Activated T-cell treated with anti-CD3 and anti-CD28 coated beads, Interleukin-2, amount 50 U/mL, for 4 hours (primary cell): ENCODE measurements at regions not wholly inside any gene's neighbourhood (a gene's known extent, or its start where the extent isn't known, plus 50 kb on each side); places are given as distances from the start of the nearest gene placed in this dataset.
"Not testable (repeated sequence)": the region's sequence is repeated elsewhere in the genome, so short reads cannot be mapped to it uniquely, and the experiment has no call there.

Experiments
- ATAC-seq, 2 donors: fragments of 200-7000 bp; cut with Tn5 transposase; one replicate each; pipeline ENCODE4 v1.10.0; 2021
- DNase-seq: peaks from one replicate; pipeline ENCODE4 v3.0.0-alpha.2; 2020
- H3K27me3 Mint-ChIP-seq: one replicate; pipeline ENCODE4 v1.8.0; 2021; ENCODE audit warnings: low read depth, mixed read lengths
- H3K36me3 Mint-ChIP-seq: one replicate; pipeline ENCODE4 v1.8.0; 2022; ENCODE audit warnings: mixed read lengths; ENCODE audit not compliant: insufficient read depth
- H3K4me1 Mint-ChIP-seq: one replicate; pipeline ENCODE4 v1.8.0; 2021; ENCODE audit warnings: low read depth, mixed read lengths
- H3K4me3 Mint-ChIP-seq: one replicate; pipeline ENCODE4 v1.8.0; 2021; ENCODE audit warnings: mild to moderate bottlenecking, moderate library complexity, mixed read lengths
- H3K9me3 Mint-ChIP-seq: one replicate; pipeline ENCODE4 v1.8.0; 2021; ENCODE audit warnings: mixed read lengths

DNA sequence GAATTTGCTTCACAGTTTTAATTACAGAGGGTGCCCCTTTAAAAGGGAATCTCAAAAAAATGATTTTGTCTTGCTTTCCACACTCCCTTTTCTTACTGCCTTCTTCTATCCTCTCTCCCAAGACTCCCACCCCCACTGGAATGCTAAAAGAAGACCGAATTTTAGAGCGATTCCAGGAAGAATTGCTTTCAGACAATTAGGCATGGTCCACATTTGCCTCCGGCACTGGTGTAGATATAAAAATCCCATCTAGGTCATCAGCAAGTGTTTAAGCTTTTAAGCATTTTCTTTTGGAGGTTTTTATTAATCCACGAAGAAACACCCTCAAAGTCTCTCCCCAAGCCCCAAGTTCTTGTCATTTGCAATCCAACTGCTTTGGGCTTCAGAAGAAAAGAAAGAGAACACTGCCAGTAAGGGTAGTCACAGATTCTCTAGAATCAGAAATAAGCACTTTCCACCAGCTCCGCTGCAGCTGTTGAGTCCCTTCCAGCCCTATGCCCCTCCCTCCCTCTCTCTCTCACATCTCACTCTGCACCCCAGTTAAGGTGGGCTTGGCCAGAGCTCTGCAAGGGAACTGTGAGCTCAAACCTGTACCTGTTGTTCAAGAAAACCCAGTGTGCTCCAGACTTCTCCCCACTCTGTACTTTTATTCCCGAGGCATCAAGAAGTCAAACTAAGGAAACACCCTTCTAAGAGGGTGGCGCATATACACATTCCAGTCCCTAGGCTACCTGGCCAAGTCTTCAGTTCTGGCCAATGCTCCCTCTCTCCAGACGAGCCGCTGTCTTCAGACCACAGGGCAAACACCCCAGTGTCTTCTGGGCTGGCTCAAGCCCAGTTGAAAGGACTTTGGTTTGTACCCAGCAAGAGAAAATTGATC is 170.2 kb downstream of the RGS9 start:
- Mint-ChIP-seq H3K4me3 (no peak overlapping the region), H3K9me3 (no peaks in the 10 kb centered on the region), H3K27me3 (peaks cover 19% of the 10 kb centered on the region), H3K36me3 (no peaks in the 10 kb centered on the region), H3K4me1 (no peaks in the 10 kb centered on the region)
- no peak for ATAC-seq
- DNase-seq, result no peak

DNA sequence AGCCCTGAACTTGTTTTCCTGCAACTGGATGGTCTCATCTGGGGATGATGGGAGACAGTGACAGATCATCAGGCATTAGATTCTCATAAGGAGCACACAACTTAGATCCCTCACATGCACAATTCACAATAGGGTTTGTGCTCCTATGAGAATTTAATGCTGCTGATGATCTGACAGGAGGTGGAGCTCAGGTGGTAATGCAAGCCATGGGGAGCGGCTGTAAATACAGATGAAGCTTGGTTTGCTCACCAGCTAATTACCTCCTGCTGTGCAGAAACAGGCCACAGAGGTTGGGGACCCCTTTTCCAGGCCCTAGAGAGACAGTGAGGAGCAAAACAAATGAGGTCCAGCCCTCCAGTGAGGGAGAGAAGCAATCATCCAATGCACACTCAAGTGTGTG is 168.6 kb downstream of the RGS9 start:
- no peaks in the 10 kb centered on the region for H3K4me1 Mint-ChIP-seq
- H3K36me3 Mint-ChIP-seq, result no peaks in the 10 kb centered on the region
- ATAC-seq (no peak), DNase-seq (no peak)
- no peaks in the 10 kb centered on the region for H3K9me3 Mint-ChIP-seq
- no peak overlapping the region for H3K4me3 Mint-ChIP-seq
- H3K27me3 Mint-ChIP-seq, result peaks cover 11% of the 10 kb centered on the region

DNA sequence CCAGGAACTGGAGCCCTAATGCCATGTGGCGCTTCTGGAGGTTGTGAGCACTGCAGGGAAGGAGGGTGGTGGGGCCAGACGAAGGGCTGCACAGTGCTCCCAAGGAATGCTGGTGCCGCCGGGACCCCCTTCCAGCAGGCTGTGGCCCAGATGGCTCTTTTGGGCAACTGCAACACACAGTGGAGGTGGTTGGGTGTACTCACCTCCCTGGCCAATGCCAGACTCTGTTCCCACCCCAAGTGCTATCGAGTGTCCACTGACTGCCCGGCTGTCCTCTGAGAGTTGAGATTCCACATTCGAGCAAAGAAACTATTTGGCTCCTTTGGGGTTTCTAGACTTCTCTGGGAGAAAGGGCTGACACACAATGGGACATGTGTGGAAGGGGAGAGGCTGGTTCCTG is 167.9 kb downstream of the RGS9 start:
- no peak for DNase-seq
- ATAC-seq, result no peak
- no peak overlapping the region for H3K4me3 Mint-ChIP-seq
- no peaks in the 10 kb centered on the region for H3K36me3 Mint-ChIP-seq
- no peaks in the 10 kb centered on the region for H3K4me1 Mint-ChIP-seq
- H3K9me3 Mint-ChIP-seq, result no peaks in the 10 kb centered on the region
- H3K27me3 Mint-ChIP-seq, result peaks cover 9% of the 10 kb centered on the region

DNA sequence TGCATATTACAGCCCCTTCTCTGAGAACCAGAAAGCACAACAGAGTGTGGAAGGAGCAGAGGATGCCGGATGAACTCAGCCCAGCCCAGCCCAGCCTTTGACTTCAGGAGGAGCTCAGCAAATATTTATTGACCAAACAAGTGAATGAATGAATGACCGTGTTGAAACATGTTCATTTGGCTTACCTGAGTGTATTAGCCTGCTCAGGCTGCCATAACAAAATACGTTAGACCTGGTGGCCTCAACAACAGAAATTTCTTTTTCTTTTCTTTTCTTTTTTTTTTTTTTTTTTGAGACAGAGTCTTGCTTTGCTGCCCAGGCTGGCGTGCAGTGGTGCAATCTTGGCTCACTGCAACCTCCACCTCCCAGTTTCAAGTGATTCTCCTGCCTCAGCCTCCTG is 164.7 kb downstream of the RGS9 start:
- not testable (repeated sequence) for H3K4me3 Mint-ChIP-seq, H3K36me3 Mint-ChIP-seq, ATAC-seq, H3K4me1 Mint-ChIP-seq, H3K9me3 Mint-ChIP-seq, H3K27me3 Mint-ChIP-seq, DNase-seq

DNA sequence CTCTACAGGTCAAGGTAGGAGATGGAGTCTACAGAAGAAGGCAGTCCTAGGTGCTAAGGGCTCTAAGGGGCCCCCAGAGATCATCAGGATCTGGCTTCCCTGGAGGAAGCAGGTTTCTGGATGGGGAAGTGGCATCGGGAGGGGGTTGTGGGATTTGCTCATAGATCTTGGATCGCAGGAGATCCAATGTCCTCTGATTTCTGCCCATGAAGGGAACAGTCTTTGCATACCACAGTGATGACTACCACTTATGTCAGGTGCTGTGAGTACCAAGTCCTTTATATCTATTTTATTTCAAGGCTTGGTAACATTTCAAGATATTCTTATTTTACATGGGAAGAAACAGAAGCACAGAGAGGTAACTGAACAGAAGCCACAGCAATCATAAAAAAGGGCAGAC is 164.0 kb downstream of the RGS9 start:
- H3K9me3 Mint-ChIP-seq, result no peaks in the 10 kb centered on the region
- DNase-seq (no peak), ATAC-seq (no peak)
- H3K4me1 Mint-ChIP-seq, result no peaks in the 10 kb centered on the region
- no peaks in the 10 kb centered on the region for H3K36me3 Mint-ChIP-seq
- no peaks in the 10 kb centered on the region for H3K27me3 Mint-ChIP-seq
- no peak overlapping the region for H3K4me3 Mint-ChIP-seq

DNA sequence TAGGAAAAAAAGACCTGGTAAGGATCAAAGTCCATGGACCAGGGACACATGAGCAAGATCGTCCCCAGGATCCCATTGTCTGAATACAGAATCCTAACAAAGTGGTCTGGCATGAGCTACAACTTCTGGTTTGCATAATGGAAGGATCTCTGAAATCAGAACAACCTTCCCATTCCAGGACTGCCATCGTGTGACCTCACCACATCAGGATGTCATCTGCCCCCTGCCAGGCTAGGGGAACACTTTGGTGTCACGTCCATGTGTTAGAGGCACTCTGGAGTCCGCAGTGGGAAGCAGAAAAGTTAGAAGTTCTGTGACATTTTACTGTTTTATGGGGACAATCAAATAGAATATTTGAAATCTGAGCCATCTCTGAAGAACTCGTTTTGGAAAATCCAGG is 160.7 kb downstream of the RGS9 start:
- Mint-ChIP-seq H3K36me3 (no peaks in the 10 kb centered on the region), H3K9me3 (no peaks in the 10 kb centered on the region), H3K4me1 (peaks cover 2% of the 10 kb centered on the region), H3K4me3 (no peak overlapping the region), H3K27me3 (peaks cover 1% of the 10 kb centered on the region)
- no peak for DNase-seq
- ATAC-seq, result no peak

DNA sequence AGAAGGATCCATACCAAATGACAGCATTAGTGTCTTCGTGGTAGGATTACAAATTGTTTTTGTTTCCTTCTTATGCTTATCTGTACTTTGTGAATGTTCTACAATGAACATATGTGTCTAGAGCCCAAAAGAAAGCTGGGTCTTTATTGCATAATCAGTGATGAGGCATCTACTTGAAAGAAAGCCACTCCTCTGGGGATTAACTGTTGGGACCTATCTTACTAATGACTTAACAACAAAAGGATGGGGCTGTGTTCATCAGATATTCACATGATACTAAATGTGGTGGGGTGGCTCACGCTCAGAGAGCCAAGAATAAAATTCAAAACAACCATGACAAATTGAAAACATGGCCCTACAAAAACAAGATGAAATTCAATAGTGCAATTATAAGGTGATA is 160.2 kb downstream of the RGS9 start:
- peaks cover 1% of the 10 kb centered on the region for H3K27me3 Mint-ChIP-seq
- no peak overlapping the region for H3K4me3 Mint-ChIP-seq
- no peak for ATAC-seq
- no peaks in the 10 kb centered on the region for H3K9me3 Mint-ChIP-seq
- no peak for DNase-seq
- H3K4me1 Mint-ChIP-seq, result peaks cover 2% of the 10 kb centered on the region
- H3K36me3 Mint-ChIP-seq, result no peaks in the 10 kb centered on the region

DNA sequence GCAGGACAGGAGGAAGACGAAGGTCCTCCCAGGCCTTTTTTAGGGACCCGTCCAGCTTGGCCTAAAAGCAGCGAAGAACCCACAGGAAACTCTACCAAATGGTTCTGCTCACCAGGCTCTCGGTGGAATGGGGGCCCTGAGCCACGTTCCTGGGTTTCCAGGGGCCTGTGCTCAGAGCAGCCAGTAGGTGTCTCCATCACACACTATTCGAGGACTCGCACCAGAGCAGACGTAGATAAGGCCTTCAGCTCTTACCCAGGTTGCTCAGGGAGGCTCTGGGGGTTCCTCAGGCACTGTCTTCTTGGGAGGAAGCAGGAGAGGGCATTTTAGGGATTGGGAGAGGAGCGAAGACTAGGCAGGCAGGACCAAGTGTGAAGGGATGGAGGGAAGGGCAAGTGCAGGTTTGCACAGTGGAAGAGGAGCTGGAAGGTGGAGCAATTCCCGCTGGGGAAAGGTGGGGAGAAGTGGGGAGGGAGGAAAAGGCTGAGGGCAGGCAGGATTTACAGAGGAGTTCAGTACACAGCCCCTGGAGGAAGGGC is 157.1 kb downstream of the RGS9 start:
- Mint-ChIP-seq H3K9me3 (no peaks in the 10 kb centered on the region), H3K36me3 (no peaks in the 10 kb centered on the region), H3K4me1 (peaks cover 2% of the 10 kb centered on the region), H3K27me3 (peaks cover 1% of the 10 kb centered on the region), H3K4me3 (no peak overlapping the region)
- peak; percentile 56 for DNase-seq
- ATAC-seq, result peak; percentile 90 to 98

DNA sequence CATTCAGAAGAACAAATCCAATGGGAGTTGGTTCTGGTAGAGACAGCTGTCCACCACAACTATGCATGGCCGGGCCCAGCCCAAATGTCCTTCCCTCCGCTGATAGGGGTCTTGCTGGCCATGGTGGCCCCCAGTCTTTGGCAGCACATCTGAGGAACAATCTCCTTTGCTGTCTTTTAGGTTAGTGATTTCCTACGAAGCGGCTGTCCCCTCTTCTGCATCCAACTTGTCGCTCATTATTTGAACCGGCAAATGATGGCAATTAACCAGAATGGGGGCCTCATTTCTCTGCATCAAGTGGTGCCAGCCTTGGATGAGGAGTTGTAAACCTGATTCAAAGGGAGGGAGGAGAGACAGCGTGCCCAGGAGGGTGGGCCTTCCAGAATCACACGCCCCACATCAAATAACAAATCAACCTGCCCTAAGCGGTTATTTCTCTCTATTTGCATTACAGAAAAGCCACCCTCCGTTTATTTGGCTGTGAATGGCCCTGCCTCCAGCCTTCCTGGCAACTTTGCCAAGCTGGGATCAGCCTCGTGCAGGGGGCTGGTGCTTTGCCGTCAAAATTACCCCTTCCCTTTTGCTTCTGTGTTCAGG is 156.5 kb downstream of the RGS9 start:
- no peaks in the 10 kb centered on the region for H3K36me3 Mint-ChIP-seq
- no peaks in the 10 kb centered on the region for H3K9me3 Mint-ChIP-seq
- DNase-seq, result no peak
- H3K4me1 Mint-ChIP-seq, result peaks cover 2% of the 10 kb centered on the region
- ATAC-seq, result no peak
- H3K4me3 Mint-ChIP-seq, result no peak overlapping the region
- peaks cover 1% of the 10 kb centered on the region for H3K27me3 Mint-ChIP-seq

DNA sequence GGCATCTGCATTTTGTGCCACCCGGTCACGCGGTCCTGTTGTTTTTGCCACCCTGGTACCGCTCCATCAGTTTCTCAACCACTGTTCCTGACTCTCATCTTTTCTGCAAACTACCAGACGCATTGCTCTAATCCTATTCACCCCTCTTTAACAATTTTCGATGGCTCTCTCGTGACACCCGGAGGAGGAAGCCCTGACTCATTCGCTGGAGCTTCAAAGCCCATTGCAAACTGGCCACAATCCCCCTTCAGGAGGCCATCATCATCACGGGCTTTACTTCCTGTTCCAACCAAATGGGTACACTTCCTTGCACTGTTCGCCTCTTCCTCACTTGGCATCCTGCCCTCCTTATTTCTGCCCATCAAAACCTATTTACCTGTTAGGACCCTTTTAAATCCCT is 155.3 kb downstream of the RGS9 start:
- ATAC-seq (no peak), DNase-seq (no peak)
- H3K27me3 Mint-ChIP-seq, result peaks cover 1% of the 10 kb centered on the region
- no peaks in the 10 kb centered on the region for H3K9me3 Mint-ChIP-seq
- no peaks in the 10 kb centered on the region for H3K36me3 Mint-ChIP-seq
- H3K4me1 Mint-ChIP-seq, result peaks cover 2% of the 10 kb centered on the region
- H3K4me3 Mint-ChIP-seq, result no peak overlapping the region

DNA sequence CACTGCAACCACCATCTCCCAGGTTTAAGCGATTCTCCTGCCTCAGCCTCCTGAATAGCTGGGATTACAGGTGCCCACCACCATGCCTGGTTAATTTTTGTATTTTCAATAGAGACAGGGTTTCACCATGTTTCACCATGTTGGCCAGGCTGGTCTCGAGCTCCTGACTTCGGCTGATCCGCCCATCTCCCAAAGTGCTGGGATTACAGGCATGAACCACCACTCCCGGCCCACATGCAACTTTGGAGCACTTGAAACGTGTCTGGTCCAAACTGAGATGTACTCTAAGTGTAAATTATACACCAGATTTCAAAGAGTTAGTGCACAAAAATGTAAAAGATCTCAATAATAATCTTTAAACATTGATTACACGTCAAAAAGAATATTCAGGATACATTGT is 154.1 kb downstream of the RGS9 start:
- not testable (repeated sequence) for H3K36me3 Mint-ChIP-seq, ATAC-seq

DNA sequence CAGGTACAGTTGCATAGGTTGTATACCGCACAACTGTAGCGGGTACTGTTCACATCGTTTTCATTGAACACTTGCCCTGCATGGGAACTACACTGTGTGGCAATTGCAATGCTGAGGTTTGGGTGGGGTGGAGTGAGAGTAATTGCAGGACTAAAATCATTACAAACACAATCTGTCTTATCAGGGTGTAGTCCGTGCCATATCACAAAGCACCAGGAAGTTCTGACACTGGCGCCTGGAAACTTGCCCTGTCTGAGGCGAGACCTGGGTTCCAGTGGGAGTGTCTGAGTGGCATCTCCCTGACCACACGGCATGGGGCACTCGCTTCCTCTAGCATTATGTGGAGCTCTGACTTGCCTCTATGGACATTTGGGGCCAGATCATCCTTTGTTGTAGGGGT is 153.4 kb downstream of the RGS9 start:
- H3K9me3 Mint-ChIP-seq, result no peaks in the 10 kb centered on the region
- no peak for DNase-seq
- H3K4me3 Mint-ChIP-seq, result no peak overlapping the region
- H3K4me1 Mint-ChIP-seq, result peaks cover 2% of the 10 kb centered on the region
- H3K27me3 Mint-ChIP-seq, result peaks cover 1% of the 10 kb centered on the region
- no peak for ATAC-seq
- H3K36me3 Mint-ChIP-seq, result no peaks in the 10 kb centered on the region

More for the DNA sequence above, 154.1 kb downstream of the RGS9 start:
- H3K27me3 Mint-ChIP-seq, H3K4me3 Mint-ChIP-seq, H3K4me1 Mint-ChIP-seq, H3K9me3 Mint-ChIP-seq, DNase-seq: not testable (repeated sequence)

DNA sequence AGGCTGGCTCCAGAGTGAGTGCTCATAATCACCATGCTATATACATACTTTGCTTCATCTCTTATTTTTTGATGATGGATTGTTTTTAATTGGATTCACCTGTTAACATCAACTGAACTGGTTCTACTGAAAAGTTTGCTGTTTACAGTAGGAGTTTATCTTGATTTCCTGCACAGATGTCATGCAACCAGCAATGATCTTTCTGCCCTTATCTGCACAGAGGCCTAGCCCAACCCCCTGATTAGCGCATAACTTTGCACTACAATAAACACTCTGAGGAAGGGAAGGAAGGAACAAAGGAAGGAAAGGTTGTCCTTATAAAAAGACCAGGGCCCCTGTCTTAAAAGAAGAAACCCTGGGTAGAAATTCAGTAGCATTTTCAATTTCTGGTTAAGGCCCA is 152.9 kb downstream of the RGS9 start:
- Mint-ChIP-seq H3K36me3 (no peaks in the 10 kb centered on the region), H3K4me1 (peaks cover 2% of the 10 kb centered on the region), H3K9me3 (peaks cover under 1% of the 10 kb centered on the region), H3K27me3 (peaks cover 2% of the 10 kb centered on the region), H3K4me3 (no peak overlapping the region)
- DNase-seq (no peak), ATAC-seq (no peak)

DNA sequence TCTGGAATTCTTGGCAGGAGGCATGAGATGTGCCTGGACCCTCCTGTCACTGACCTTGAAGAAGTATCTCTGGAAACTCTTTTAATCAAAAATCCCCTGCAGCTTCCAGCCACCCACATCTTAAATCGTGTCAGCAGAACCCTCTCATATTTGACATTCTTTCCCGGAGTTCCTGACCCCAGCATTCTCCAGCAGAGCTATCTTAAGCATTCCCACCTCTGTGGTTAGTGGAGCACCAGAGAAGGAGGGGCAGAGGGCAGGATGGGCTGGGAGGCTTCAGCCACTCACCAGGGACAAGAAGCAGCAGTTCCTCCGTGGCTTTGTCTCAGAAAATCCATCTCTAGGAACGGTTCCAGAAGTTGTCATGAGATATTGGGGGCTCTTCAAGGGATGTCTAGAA is 149.9 kb downstream of the RGS9 start:
- no peaks in the 10 kb centered on the region for H3K36me3 Mint-ChIP-seq

DNA sequence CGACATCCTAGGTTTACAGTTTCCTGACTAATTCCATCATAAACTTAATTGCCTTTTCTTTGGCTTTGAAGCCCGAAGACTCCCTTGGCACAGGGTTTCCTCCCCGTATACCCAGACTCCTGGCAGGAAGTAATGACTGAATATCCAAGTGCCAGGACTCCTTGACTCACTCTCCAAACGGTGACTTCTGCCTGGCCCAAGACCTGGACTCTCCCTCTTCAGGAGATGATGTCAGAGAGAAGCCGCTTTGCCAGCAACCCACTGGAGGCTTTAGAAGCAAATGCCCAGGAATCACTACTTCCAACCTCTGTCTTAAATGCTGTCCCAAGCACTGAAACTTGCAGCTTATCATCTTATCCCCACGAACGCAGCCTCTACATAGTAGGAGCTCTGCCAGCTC is 146.5 kb downstream of the RGS9 start:
- DNase-seq (no peak), ATAC-seq (no peak)
- Mint-ChIP-seq H3K9me3 (peaks cover 9% of the 10 kb centered on the region), H3K4me3 (no peak overlapping the region), H3K4me1 (no peaks in the 10 kb centered on the region), H3K27me3 (peaks cover 3% of the 10 kb centered on the region), H3K36me3 (no peaks in the 10 kb centered on the region)

More for the DNA sequence above, 149.9 kb downstream of the RGS9 start:
- ATAC-seq (no peak), DNase-seq (no peak)
- Mint-ChIP-seq H3K27me3 (peaks cover 3% of the 10 kb centered on the region), H3K4me1 (no peaks in the 10 kb centered on the region), H3K4me3 (no peak overlapping the region), H3K9me3 (peaks cover 9% of the 10 kb centered on the region)
